HG02588 (cell line): ENCODE measurements at regions not wholly inside any gene's neighbourhood (a gene's known extent, or its start where the extent isn't known, plus 50 kb on each side); places are given as distances from the start of the nearest gene placed in this dataset.

Experiments used
- ATAC-seq: cut with Tn5 transposase; IDR thresholded peaks from one replicate; pipeline ENCODE4 v1.9.1; 2021; ENCODE audit warnings: mild to moderate bottlenecking, moderate library complexity; ENCODE audit not compliant: unreplicated experiment

DNA sequence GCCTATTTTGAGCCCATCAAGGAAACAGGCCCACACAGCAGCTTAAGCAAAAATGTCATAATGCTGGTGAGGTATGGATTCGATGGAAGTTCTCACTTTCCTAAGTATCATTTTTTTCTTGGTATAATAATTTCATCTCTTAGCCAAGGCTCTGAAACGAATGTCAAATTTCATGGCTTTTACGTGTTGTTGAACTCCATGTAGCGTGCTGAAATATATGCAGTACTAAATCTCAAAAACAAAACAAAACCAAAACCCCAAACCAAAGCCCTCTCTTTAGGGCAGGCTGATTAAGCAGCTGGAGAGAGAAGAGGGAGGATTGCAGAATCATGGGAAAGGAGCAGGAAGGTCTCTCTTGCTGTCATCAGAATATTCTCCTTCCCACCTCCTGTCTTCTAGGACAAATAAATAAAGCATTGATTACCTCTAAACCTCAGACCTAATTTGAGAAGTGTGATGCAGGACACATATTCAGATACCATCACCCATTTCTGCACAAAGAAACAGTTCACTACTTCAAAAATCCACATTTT, 58.3 kb downstream of the TMEM174 start:
- ATAC-seq: no peak

GRCh38 chr5:73230264-73231245, 57.6 kb downstream of the TMEM174 start:
- ATAC-seq: no peak

DNA sequence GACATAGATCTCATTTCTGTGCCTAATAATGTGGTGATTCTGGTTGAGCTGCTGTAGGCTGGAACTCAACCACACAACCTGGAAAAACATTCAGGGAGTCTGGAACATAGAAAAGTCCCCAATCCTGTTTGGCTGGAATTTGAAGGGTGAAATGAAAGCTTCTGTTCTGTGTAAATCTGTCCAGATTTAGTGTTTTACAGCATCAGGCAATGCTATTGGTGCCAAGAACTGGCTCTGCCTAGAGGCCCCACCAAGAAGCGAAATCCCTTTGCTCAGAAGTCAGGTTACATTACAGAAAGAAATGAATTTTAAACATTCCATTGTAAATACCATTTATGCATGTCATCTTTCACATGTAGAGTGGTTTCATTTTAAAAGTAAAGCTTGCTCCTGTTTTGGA, 56.3 kb downstream of the TMEM174 start:
- ATAC-seq: no peak

GRCh38 chr5:73228052-73228451, 55.1 kb downstream of the TMEM174 start:
- ATAC-seq: no peak
